Stomach (tissue), 4 donors: ENCODE measurements at regions not wholly inside any gene's neighbourhood (a gene's known extent, or its start where the extent isn't known, plus 50 kb on each side); places are given as distances from the start of the nearest gene placed in this dataset.

ENCODE experiments used
- CTCF ChIP-seq, 7 experiments: fragments of 450-650 bp in 4 of 7; fragments of 200-600 bp in 3 of 7; sonication (generic) in 3 of 7; IDR thresholded peaks; one replicate each; pipeline ENCODE4 v1.5.1; 2016 to 2019; ENCODE audit warnings: antibody characterized with exemption in 7 of 7, control low read depth in 2 of 7, mild to moderate bottlenecking in 1 of 7
- POLR2A ChIP-seq, 4 donors: fragments of 450-650 bp; IDR thresholded peaks; one replicate each; pipeline ENCODE4 v1.6.1; 2016; ENCODE audit warnings: antibody characterized with exemption in 4 of 4, control low read depth in 2 of 4, mild to moderate bottlenecking in 1 of 4, moderate library complexity in 1 of 4

GRCh38 chr18:34094148-34094547 lies 130.6 kb downstream of the NOL4 start:
- no peak for TF ChIP-seq POLR2A (IDR thresholded peaks at IDR 0.05)
- no peak for TF ChIP-seq CTCF (IDR thresholded peaks at IDR 0.05)
